Suprapubic skin (tissue), 4 donors: ENCODE measurements at regions not wholly inside any gene's neighbourhood (a gene's known extent, or its start where the extent isn't known, plus 50 kb on each side); places are given as distances from the start of the nearest gene placed in this dataset.
"Not testable (repeated sequence)": the region's sequence is repeated elsewhere in the genome, so short reads cannot be mapped to it uniquely, and the experiment has no call there.

Experiments used
- DNase-seq, 2 donors: peaks; one replicate each; pipeline ENCODE4 v3.0.0-alpha.2; 2019; ENCODE audit warnings: low spot score in 2 of 2
- H3K27ac ChIP-seq: fragments of 200-600 bp; sonication (generic); one replicate; pipeline ENCODE4 v1.5.1; 2019
- H3K27me3 ChIP-seq: fragments of 200-600 bp; sonication (generic); one replicate; pipeline ENCODE4 v1.5.1; 2019
- H3K36me3 ChIP-seq: fragments of 200-600 bp; sonication (generic); one replicate; pipeline ENCODE4 v1.5.1; 2019
- H3K4me1 ChIP-seq: fragments of 200-600 bp; sonication (generic); one replicate; pipeline ENCODE4 v1.5.1; 2019
- H3K4me3 ChIP-seq: fragments of 200-600 bp; sonication (generic); one replicate; pipeline ENCODE4 v1.5.1; 2019; ENCODE audit warnings: mild to moderate bottlenecking
- H3K9me3 ChIP-seq: fragments of 200-600 bp; sonication (generic); one replicate; pipeline ENCODE4 v1.5.1; 2019
- CTCF ChIP-seq, 2 donors: fragments of 200-600 bp in 1 of 2; fragments of 450-650 bp in 1 of 2; sonication (generic) in 1 of 2; IDR thresholded peaks; one replicate each; pipeline ENCODE4 v1.5.1; 2016 to 2019; ENCODE audit warnings: antibody characterized with exemption in 2 of 2, mild to moderate bottlenecking in 1 of 2, moderate library complexity in 1 of 2
- EP300 ChIP-seq: sonication (generic); formaldehyde crosslinking; IDR thresholded peaks from one replicate; pipeline ENCODE4 v1.6.1; 2017; ENCODE audit warnings: antibody characterized with exemption
- POLR2A ChIP-seq, 2 donors: fragments of 450-650 bp; IDR thresholded peaks; one replicate each; pipeline ENCODE4 v1.6.1; 2017; ENCODE audit warnings: antibody characterized with exemption in 2 of 2, mild to moderate bottlenecking in 2 of 2, moderate library complexity in 2 of 2
- POLR2AphosphoS5 ChIP-seq, 3 donors: sonication (generic); formaldehyde crosslinking; IDR thresholded peaks; one replicate each; pipeline ENCODE4 v1.6.1; 2017; ENCODE audit warnings: antibody characterized with exemption in 3 of 3
- WGBS: methylation state at CpG from one replicate; pipeline ENCODE4 v1.1.5; 2018; 5-methylcytosine and 5-hydroxymethylcytosine counted together

- no peak for DNase-seq
- no peaks in the 10 kb centered on the region for H3K9me3 ChIP-seq
- H3K27ac ChIP-seq = no peak overlapping the region
- WGBS = 43% methylated on average over 3 of the region's 3 CpGs
- no peak for TF ChIP-seq EP300
- no peak for TF ChIP-seq CTCF (IDR thresholded peaks at IDR 0.05)
- TF ChIP-seq POLR2A (IDR thresholded peaks at IDR 0.05) = no peak
- no peak for TF ChIP-seq POLR2AphosphoS5 (IDR thresholded peaks at IDR 0.05)
- H3K4me3 ChIP-seq = no peak overlapping the region
- H3K36me3 ChIP-seq = no peaks in the 10 kb centered on the region
- no peaks in the 10 kb centered on the region for H3K27me3 ChIP-seq
- H3K4me1 ChIP-seq = no peaks in the 10 kb centered on the region
Observed at GRCh38 chr14:43792980-43793379, 714.1 kb downstream of the FSCB start.

GRCh38 chr14:43790681-43791080 lies 716.4 kb downstream of the FSCB start:
- TF ChIP-seq POLR2AphosphoS5 (IDR thresholded peaks at IDR 0.05) = no peak
- TF ChIP-seq POLR2A (IDR thresholded peaks at IDR 0.05) = no peak
- TF ChIP-seq CTCF (IDR thresholded peaks at IDR 0.05) = no peak
- TF ChIP-seq EP300 = no peak
- 78% methylated on average over 4 of the region's 4 CpGs for WGBS

GRCh38 chr14:43789458-43789857 lies 717.6 kb downstream of the FSCB start:
- Histone ChIP-seq H3K36me3 (no peaks in the 10 kb centered on the region), H3K4me1 (no peaks in the 10 kb centered on the region), H3K27ac (no peak overlapping the region), H3K4me3 (no peak overlapping the region), H3K27me3 (no peaks in the 10 kb centered on the region), H3K9me3 (peaks cover 3% of the 10 kb centered on the region)
- no peak for DNase-seq
- 69% methylated on average over 2 of the region's 2 CpGs for WGBS
- TF ChIP-seq POLR2A (IDR thresholded peaks at IDR 0.05) (no peak), EP300 (no peak)

More at GRCh38 chr14:43790681-43791080, 716.4 kb downstream of the FSCB start:
- no peak for DNase-seq
- Histone ChIP-seq H3K9me3 (no peaks in the 10 kb centered on the region), H3K4me1 (no peaks in the 10 kb centered on the region), H3K4me3 (no peak overlapping the region), H3K36me3 (no peaks in the 10 kb centered on the region), H3K27ac (no peak overlapping the region), H3K27me3 (no peaks in the 10 kb centered on the region)

DNA sequence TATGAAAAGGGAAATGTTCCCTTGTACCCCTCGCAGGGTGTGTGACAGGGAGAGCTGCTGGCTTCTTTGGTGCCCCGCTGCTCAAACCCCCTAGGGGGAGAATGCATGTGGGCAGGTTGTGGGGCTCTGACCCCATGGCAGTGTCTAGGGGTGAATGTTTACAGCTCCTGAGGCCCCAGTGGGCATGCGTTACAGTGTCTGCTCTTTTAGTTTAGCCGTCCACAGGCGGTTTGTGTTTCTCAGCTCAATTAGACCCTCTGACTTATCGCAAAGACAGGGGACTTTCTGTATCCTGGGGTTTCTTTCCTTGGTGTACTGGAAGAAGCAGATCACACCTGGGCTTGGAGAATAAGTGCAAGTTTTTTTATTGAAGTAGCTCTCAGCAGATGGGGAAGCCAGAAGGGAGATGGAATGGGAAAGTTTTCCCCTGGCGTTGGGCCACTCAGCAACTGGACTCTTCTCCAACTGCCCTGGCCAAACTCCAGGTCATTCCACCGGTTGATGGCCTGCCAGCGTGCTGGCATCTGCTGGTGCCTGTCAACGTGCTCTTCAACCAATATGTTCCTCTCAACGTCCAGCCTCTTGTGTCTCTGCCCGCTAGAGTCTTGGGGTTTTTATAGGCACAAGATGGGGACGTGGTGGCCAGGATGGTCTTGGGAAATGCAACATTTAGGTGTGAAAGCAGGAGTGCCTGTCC lies 720.9 kb downstream of the FSCB start:
- Histone ChIP-seq H3K4me3 (no peak overlapping the region), H3K9me3 (peaks cover 5% of the 10 kb centered on the region), H3K27me3 (no peaks in the 10 kb centered on the region), H3K4me1 (no peaks in the 10 kb centered on the region), H3K27ac (no peak overlapping the region), H3K36me3 (no peaks in the 10 kb centered on the region)
- no peak for TF ChIP-seq CTCF (IDR thresholded peaks at IDR 0.05)
- no peak for TF ChIP-seq POLR2A (IDR thresholded peaks at IDR 0.05)
- TF ChIP-seq EP300 = no peak
- no peak for TF ChIP-seq POLR2AphosphoS5 (IDR thresholded peaks at IDR 0.05)
- WGBS = 81% methylated on average over 13 of the region's 13 CpGs
- DNase-seq = no peak

DNA sequence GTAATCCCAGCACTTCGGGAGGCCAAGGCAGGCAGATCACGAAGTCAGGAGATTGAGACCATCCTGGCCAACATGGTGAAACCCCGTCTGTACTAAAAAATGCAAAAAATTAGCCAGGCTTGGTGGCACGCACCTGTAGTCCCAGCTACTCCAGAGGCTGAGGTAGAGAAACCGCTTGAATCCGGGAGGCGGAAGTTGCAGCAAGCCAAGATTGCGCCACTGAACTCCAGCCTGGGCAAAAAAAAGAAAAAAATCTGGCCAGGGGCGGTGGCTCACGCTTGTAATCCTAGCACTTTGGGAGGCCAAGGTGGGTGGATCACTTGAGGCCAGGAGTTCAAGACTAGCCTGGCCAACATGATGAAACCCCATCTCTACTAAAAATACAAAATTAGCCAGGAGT lies 722.7 kb downstream of the FSCB start:
- not testable (repeated sequence) for H3K4me3 ChIP-seq, H3K4me1 ChIP-seq, H3K27ac ChIP-seq, H3K36me3 ChIP-seq, H3K27me3 ChIP-seq, DNase-seq, H3K9me3 ChIP-seq
- 88% methylated on average over 10 of the region's 10 CpGs for WGBS

GRCh38 chr14:43778937-43779639 lies 728.0 kb downstream of the FSCB start:
- H3K27ac ChIP-seq = no peak overlapping the region
- TF ChIP-seq POLR2AphosphoS5 (IDR thresholded peaks at IDR 0.05) (no peak), CTCF (IDR thresholded peaks at IDR 0.05) (no peak), EP300 (no peak), POLR2A (IDR thresholded peaks at IDR 0.05) (no peak)
- no peak for DNase-seq
- no peaks in the 10 kb centered on the region for H3K27me3 ChIP-seq
- H3K4me1 ChIP-seq = no peaks in the 10 kb centered on the region
- H3K4me3 ChIP-seq = no peak overlapping the region
- H3K9me3 ChIP-seq = no peaks in the 10 kb centered on the region
- H3K36me3 ChIP-seq = no peaks in the 10 kb centered on the region
- WGBS = 69% methylated on average over 2 of the region's 2 CpGs
